Endothelial cell of umbilical vein (primary cell): ENCODE measurements at regions not wholly inside any gene's neighbourhood (a gene's known extent, or its start where the extent isn't known, plus 50 kb on each side); places are given as distances from the start of the nearest gene placed in this dataset.

ENCODE experiments used
- BruUV-seq: library from RNA; stranded (reverse); fragments of 400-500 nt; replicated peaks from 2 replicates; lab custom pipeline; 2021; lab: Mats Ljungman, UMichigan
- CTCF ChIA-PET: fragments of 300-600, 350-600 bp; sonication (Branson Sonifier 250); formaldehyde crosslinking; loops from one replicate; lab custom pipeline; 2021; ENCODE audit warnings: antibody characterized with exemption, inconsistent platforms; lab: Charles Lee
- POLR2A ChIA-PET: fragments of 300-600, 350-600 bp; sonication (Branson Sonifier 250); formaldehyde crosslinking; loops from one replicate; lab custom pipeline; 2021; ENCODE audit warnings: antibody characterized with exemption, inconsistent platforms; lab: Charles Lee
- DNase-seq: peaks from one replicate; pipeline ENCODE4 v3.0.0-alpha.2; 2011; ENCODE audit warnings: low read depth, low spot score
- FAIRE-seq: peaks from 2 replicates; lab custom pipeline; 2011; peaks lifted over from hg19 to GRCh38; lab: Jason Lieb, UNC
- H2AFZ ChIP-seq: 2 replicates; pipeline ENCODE4 v1.6.0; 2012; ENCODE audit warnings: low read depth, low read length, control low read depth, inconsistent platforms
- H3K27ac ChIP-seq: 2 replicates; pipeline ENCODE4 v1.5.1; 2011; ENCODE audit warnings: low read depth, mild to moderate bottlenecking, control low read depth, low read length, moderate library complexity; ENCODE audit not compliant: insufficient read depth
- H3K27me3 ChIP-seq, 2 experiments: 2 replicates each; pipeline versions ENCODE4 v1.6.0 to v1.6.1; 2011; ENCODE audit warnings: low read length in 2 of 2, mixed read lengths in 1 of 2; ENCODE audit not compliant: control insufficient read depth in 2 of 2, insufficient read depth in 2 of 2
- H3K36me3 ChIP-seq, 2 experiments: 2 replicates in 1 of 2; 3 replicates in 1 of 2; pipeline ENCODE4 v1.5.1; 2011; ENCODE audit warnings: low read length in 2 of 2, mild to moderate bottlenecking in 1 of 2, moderate library complexity in 1 of 2; ENCODE audit not compliant: control insufficient read depth in 2 of 2, insufficient read depth in 2 of 2; ENCODE audit errors: extremely low read depth in 1 of 2
- H3K4me1 ChIP-seq: 3 replicates; pipeline ENCODE4 v1.5.1; 2011; ENCODE audit warnings: mild to moderate bottlenecking, low read length; ENCODE audit not compliant: control insufficient read depth, insufficient read depth; ENCODE audit errors: extremely low read depth
- H3K4me2 ChIP-seq: 2 replicates; pipeline ENCODE4 v1.6.1; 2011; ENCODE audit warnings: low read length, control low read depth, mixed read lengths; ENCODE audit not compliant: insufficient read depth
- H3K4me3 ChIP-seq, 3 experiments: fragments of 200-600 bp in 1 of 3; sonication (generic), shearing (Covaris generic) in 1 of 3; replicated peaks in 1 of 3; 2 replicates each; pipeline ENCODE4 v1.5.1; 2011 to 2016; ENCODE audit warnings: control low read depth in 3 of 3, low read length in 3 of 3, mild to moderate bottlenecking in 2 of 3, inconsistent platforms in 1 of 3, low read depth in 1 of 3, moderate library complexity in 1 of 3; ENCODE audit not compliant: insufficient read depth in 1 of 3
- H3K79me2 ChIP-seq: 2 replicates; pipeline ENCODE4 v1.6.0; 2012; ENCODE audit warnings: low read length, inconsistent platforms; ENCODE audit not compliant: control insufficient read depth, insufficient read depth
- H3K9ac ChIP-seq: replicated peaks from 2 replicates; pipeline ENCODE3; 2011; ENCODE audit warnings: low read length, control low read depth; ENCODE audit not compliant: insufficient read depth; ENCODE audit errors: extremely low read depth
- H3K9me1 ChIP-seq: replicated peaks from 3 replicates; pipeline ENCODE4 v1.6.0; 2011; ENCODE audit warnings: mild to moderate bottlenecking, low read length; ENCODE audit not compliant: control insufficient read depth, insufficient read depth; ENCODE audit errors: extremely low read depth
- H3K9me3 ChIP-seq: replicated peaks from 2 replicates; pipeline ENCODE4 v1.5.1; 2012; ENCODE audit warnings: low read length, inconsistent platforms; ENCODE audit not compliant: control insufficient read depth, insufficient read depth
- H4K20me1 ChIP-seq: replicated peaks from 2 replicates; pipeline ENCODE3; 2011; ENCODE audit warnings: mild to moderate bottlenecking, low read length; ENCODE audit not compliant: control insufficient read depth, insufficient read depth; ENCODE audit errors: extremely low read depth
- EZH2 ChIP-seq: IDR thresholded peaks from 2 replicates; pipeline ENCODE4 v1.6.1; 2012; ENCODE audit warnings: borderline replicate concordance, low read depth, mild to moderate bottlenecking, moderate library complexity, low read length, inconsistent platforms; ENCODE audit not compliant: severe bottlenecking
- FOS ChIP-seq: IDR thresholded peaks from 2 replicates; pipeline ENCODE4 v1.6.1; 2011; ENCODE audit warnings: mild to moderate bottlenecking, low read length, moderate library complexity, borderline replicate concordance; ENCODE audit not compliant: insufficient read depth
- GATA2 ChIP-seq: IDR thresholded peaks from 2 replicates; pipeline ENCODE4 v1.7.0; 2011; ENCODE audit warnings: low read depth, mild to moderate bottlenecking, moderate library complexity, mixed read lengths, low read length; ENCODE audit not compliant: insufficient read length, insufficient read depth
- JUN ChIP-seq: IDR thresholded peaks from 2 replicates; pipeline ENCODE4 v1.6.1; 2011; ENCODE audit warnings: borderline replicate concordance, low read depth; ENCODE audit not compliant: insufficient read length, insufficient read depth
- MYC ChIP-seq: IDR thresholded peaks from one replicate; pipeline ENCODE4 v1.6.1; 2011; ENCODE audit warnings: mild to moderate bottlenecking, low read depth, low read length
- POLR2A ChIP-seq: IDR thresholded peaks from 2 replicates; pipeline ENCODE4 v1.6.1; 2012; ENCODE audit warnings: low read depth, mild to moderate bottlenecking, control low read depth, low read length
- POLR2AphosphoS5 ChIP-seq: IDR thresholded peaks from 2 replicates; pipeline ENCODE4 v1.6.1; 2012; ENCODE audit warnings: low read depth, mild to moderate bottlenecking, control low read depth, low read length, moderate library complexity; ENCODE audit not compliant: insufficient read depth
- dilution Hi-C: fragments of 300-500 bp; cut with MboI; formaldehyde crosslinking; loops from one replicate; pipeline ENCODE4 v1.15.0; 2019; ENCODE audit warnings: low sequenced_read_pairs; ENCODE audit not compliant: extremely low pct_ligation_motif_present
- intact Hi-C: fragments of 100-400 bp; cut with micrococcal nuclease; formaldehyde crosslinking; loops from one replicate; pipeline ENCODE4 v1.10.0; 2022
- TF ChIP-seq, protein P1 (sequence below), 2 donors: IDR thresholded peaks; 1 replicate in 1 of 2; 2 replicates in 1 of 2; pipeline ENCODE4 v1.5.1; 2011; ENCODE audit warnings: low read length in 2 of 2, mild to moderate bottlenecking in 2 of 2, moderate library complexity in 2 of 2, control low read depth in 1 of 2, inconsistent platforms in 1 of 2, low read depth in 1 of 2; ENCODE audit not compliant: insufficient read depth in 1 of 2; ENCODE audit errors: extremely low read depth in 1 of 2
- TF ChIP-seq, protein P2 (sequence below): IDR thresholded peaks from 2 replicates; pipeline ENCODE4 v1.6.1; 2011; ENCODE audit not compliant: insufficient read depth, insufficient read length

DNA sequence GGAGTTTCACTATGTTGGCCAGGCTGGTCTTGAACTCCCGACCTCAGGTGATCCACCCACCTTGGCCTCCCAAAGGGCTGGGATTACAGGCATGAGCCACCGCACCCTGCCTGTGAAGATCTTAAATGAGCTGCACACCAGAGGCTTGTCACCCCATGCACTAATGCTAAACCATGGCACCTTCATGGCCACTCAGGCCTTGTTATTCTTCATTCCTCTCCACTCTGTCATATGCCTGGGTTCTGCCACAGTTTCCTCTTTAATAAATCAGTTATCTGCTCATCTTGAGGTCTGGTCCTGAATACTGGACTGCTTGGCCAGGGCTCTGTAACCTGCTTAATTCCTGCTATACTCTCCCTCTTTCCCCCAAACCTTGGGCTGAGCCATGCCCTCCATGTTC is 104.3 kb upstream of the FOXN2 start:
- H4K20me1 ChIP-seq, result no peaks in the 10 kb centered on the region
- TF ChIP-seq GATA2 (no peak), MYC (no peak), JUN (no peak)
- TF ChIP-seq, protein P1, sequence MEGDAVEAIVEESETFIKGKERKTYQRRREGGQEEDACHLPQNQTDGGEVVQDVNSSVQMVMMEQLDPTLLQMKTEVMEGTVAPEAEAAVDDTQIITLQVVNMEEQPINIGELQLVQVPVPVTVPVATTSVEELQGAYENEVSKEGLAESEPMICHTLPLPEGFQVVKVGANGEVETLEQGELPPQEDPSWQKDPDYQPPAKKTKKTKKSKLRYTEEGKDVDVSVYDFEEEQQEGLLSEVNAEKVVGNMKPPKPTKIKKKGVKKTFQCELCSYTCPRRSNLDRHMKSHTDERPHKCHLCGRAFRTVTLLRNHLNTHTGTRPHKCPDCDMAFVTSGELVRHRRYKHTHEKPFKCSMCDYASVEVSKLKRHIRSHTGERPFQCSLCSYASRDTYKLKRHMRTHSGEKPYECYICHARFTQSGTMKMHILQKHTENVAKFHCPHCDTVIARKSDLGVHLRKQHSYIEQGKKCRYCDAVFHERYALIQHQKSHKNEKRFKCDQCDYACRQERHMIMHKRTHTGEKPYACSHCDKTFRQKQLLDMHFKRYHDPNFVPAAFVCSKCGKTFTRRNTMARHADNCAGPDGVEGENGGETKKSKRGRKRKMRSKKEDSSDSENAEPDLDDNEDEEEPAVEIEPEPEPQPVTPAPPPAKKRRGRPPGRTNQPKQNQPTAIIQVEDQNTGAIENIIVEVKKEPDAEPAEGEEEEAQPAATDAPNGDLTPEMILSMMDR (IDR thresholded peaks at IDR 0.05; ENCODE audit: extremely low read depth in 1 of 2, insufficient read depth in 1 of 2, low read depth in 1 of 2, low read length in 2 of 2), result no peak
- no TSS peak for BruUV-seq
- H3K4me1 ChIP-seq, result peaks cover 16% of the 10 kb centered on the region
- H3K79me2 ChIP-seq, result no peaks in the 10 kb centered on the region
- no peak overlapping the region for H3K4me3 ChIP-seq
- peak overlapping the region; percentile 11 for H2AFZ ChIP-seq
- H3K27ac ChIP-seq, result no peak overlapping the region
- FAIRE-seq (no peak), DNase-seq (no peak)
- no peaks in the 10 kb centered on the region for H3K36me3 ChIP-seq
- no peaks in the 10 kb centered on the region for H3K27me3 ChIP-seq
- no peak overlapping the region for H3K9ac ChIP-seq
- dilution Hi-C loops (no loop called here), intact Hi-C loops (no loop called here)
- POLR2A ChIA-PET, result no interaction called here
- H3K9me1 ChIP-seq, result no peaks in the 10 kb centered on the region
- CTCF ChIA-PET, result interaction anchor here (0.5 to 2.3 kb wide), 4 partner anchors 12 to 103 kb away, joined by 3 to 7 read pairs (median 6); no protein-coding TSS in a partner anchor
- no peaks in the 10 kb centered on the region for H3K9me3 ChIP-seq
- H3K4me2 ChIP-seq, result no peak overlapping the region

DNA sequence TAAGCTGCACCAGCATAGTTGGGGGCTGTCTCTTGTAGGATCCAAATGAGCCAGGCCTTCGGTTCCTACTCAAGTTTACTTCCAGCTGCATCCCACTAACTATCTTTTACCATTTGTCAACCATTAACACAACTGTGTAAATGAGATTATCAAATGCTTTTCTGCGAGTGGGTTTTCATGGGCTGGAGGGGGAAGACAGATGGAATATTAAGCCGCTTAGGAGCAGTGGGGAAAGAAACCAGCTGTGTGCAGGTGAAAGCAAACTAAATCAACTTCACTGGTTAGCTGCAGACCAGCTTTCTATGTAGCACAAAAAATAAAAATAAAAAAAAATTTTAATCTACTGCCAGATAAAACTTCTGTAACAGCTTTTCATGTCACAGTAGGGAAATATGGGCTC is 100.8 kb upstream of the FOXN2 start:
- H2AFZ ChIP-seq, result no peak overlapping the region
- BruUV-seq, result no TSS peak
- H3K9me1 ChIP-seq, result no peaks in the 10 kb centered on the region
- intact Hi-C loops (no loop called here), dilution Hi-C loops (no loop called here)
- no peak overlapping the region for H3K27ac ChIP-seq
- H3K4me1 ChIP-seq, result peaks cover 15% of the 10 kb centered on the region
- H3K4me3 ChIP-seq, result no peak overlapping the region
- no peaks in the 10 kb centered on the region for H3K36me3 ChIP-seq
- H4K20me1 ChIP-seq, result no peaks in the 10 kb centered on the region
- DNase-seq, result no peak
- H3K9ac ChIP-seq, result no peak overlapping the region
- CTCF ChIA-PET, result no interaction called here
- no peak for TF ChIP-seq EZH2
- TF ChIP-seq GATA2, result no peak
- no peak for TF ChIP-seq JUN
- TF ChIP-seq, protein P1 (IDR thresholded peaks at IDR 0.05; ENCODE audit: extremely low read depth in 1 of 2, insufficient read depth in 1 of 2, low read depth in 1 of 2, low read length in 2 of 2), result no peak
- TF ChIP-seq FOS, result no peak
- no peak for TF ChIP-seq MYC
- TF ChIP-seq POLR2A, result no peak
- TF ChIP-seq, protein P2, sequence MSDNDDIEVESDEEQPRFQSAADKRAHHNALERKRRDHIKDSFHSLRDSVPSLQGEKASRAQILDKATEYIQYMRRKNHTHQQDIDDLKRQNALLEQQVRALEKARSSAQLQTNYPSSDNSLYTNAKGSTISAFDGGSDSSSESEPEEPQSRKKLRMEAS, result no peak
- TF ChIP-seq POLR2AphosphoS5, result no peak
- H3K4me2 ChIP-seq, result no peak overlapping the region
- FAIRE-seq, result no peak
- H3K27me3 ChIP-seq, result no peaks in the 10 kb centered on the region
- no peaks in the 10 kb centered on the region for H3K9me3 ChIP-seq
- H3K79me2 ChIP-seq, result no peaks in the 10 kb centered on the region
- POLR2A ChIA-PET, result no interaction called here
